ENCODE measurements at regions not wholly inside any gene's neighbourhood (a gene's known extent, or its start where the extent isn't known, plus 50 kb on each side); places are given as distances from the start of the nearest gene placed in this dataset.

DNA sequence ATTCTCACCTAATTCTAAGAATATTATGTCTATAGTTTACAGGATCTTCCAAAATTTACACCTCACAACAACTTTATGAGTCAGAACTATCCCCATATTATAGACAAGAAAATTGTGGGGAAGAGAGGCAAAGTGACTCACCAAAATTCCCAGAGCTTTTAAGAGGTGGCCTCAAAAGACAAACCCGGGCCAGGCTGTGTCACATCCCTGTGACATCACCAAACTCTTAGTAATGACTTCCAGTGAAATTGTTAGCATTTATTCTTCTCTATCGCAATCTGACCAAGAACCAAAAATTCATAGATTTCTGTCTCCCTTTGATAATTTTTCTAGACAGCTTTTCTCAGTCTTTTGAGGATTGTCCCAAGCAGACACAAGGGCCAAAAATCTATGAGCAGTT is 134.3 kb downstream of the SNX19 start:
- no peak overlapping the region for H3K4me3 Mint-ChIP-seq

More for the DNA sequence above, 134.3 kb downstream of the SNX19 start:
- POLR2A ChIA-PET = no interaction called here
- H3K9me3 Mint-ChIP-seq (ENCODE audit: insufficient read depth) = no peaks in the 10 kb centered on the region
- DNase-seq (no peak), ATAC-seq (ENCODE audit: low read depth) (no peak)
- H3K27ac ChIP-seq (ENCODE audit: low read length in 2 of 2) = no peak overlapping the region
- no peak overlapping the region for H3K4me2 ChIP-seq (replicated peaks; ENCODE audit: low read depth, low read length, poor library complexity, severe bottlenecking)
- H3K4me1 ChIP-seq (ENCODE audit: control insufficient read depth in 2 of 2, insufficient read depth in 2 of 2, low read length in 2 of 2) = no peaks in the 10 kb centered on the region
- H3K79me2 ChIP-seq (ENCODE audit: control insufficient read depth, insufficient read depth, low read length) = no peaks in the 10 kb centered on the region
- H2AFZ ChIP-seq (ENCODE audit: insufficient read depth, low read depth, low read length, poor library complexity, severe bottlenecking) = no peak overlapping the region
- H4K20me1 ChIP-seq (ENCODE audit: control insufficient read depth, insufficient read depth, low read length, poor library complexity, severe bottlenecking) = no peaks in the 10 kb centered on the region
- H3K9ac ChIP-seq (ENCODE audit: low read length) = no peak overlapping the region
- H3K27me3 ChIP-seq (replicated peaks in 1 of 4; ENCODE audit: control extremely low read depth in 1 of 4, control insufficient read depth in 3 of 4, insufficient read depth in 4 of 4, low read length in 3 of 4) = no peaks in the 10 kb centered on the region
- CTCF ChIA-PET = no interaction called here
- H3K27ac Mint-ChIP-seq = no peak overlapping the region
- H3K9me3 ChIP-seq (ENCODE audit: control extremely low read depth in 1 of 3, control insufficient read depth in 2 of 3, insufficient read depth in 1 of 3, low read length in 2 of 3) = peaks cover 0 to 11% (median 0%) of the 10 kb centered on the region in 3 donors
- no CpG with 5 or more reads among the region's 2 CpGs for WGBS (ENCODE audit: insufficient coverage)
- H3K36me3 ChIP-seq (replicated peaks in 1 of 2; ENCODE audit: control extremely low read depth in 1 of 2, control insufficient read depth in 1 of 2, extremely low read depth in 1 of 2, insufficient read depth in 2 of 2, low read length in 1 of 2) = no peaks in the 10 kb centered on the region
- intact Hi-C loops (cut with micrococcal nuclease) = no loop called here
- no peaks in the 10 kb centered on the region for H3K4me1 Mint-ChIP-seq
- no peak for TF ChIP-seq EZH2 (IDR thresholded peaks at IDR 0.05; ENCODE audit: borderline replicate concordance, insufficient read depth, low read depth, low read length, poor library complexity, severe bottlenecking)
- no peak for TF ChIP-seq CTCF (IDR thresholded peaks at IDR 0.05)
- H3K4me3 ChIP-seq (ENCODE audit: control extremely low read depth in 1 of 5, extremely low read depth in 1 of 5, insufficient read depth in 1 of 5, low read depth in 2 of 5, low read length in 4 of 5) = no peak overlapping the region
- peaks cover 8% of the 10 kb centered on the region for H3K27me3 Mint-ChIP-seq

Measured in B cell (primary cell).